ENCODE measurements at regions not wholly inside any gene's neighbourhood (a gene's known extent, or its start where the extent isn't known, plus 50 kb on each side); places are given as distances from the start of the nearest gene placed in this dataset.

- no peak for ATAC-seq
Observed at GRCh38 chr20:54272901-54273488, 65.1 kb downstream of the PFDN4 start.

- no peak for ATAC-seq
Observed at GRCh38 chr20:54275359-54276111, 67.6 kb downstream of the PFDN4 start.

- ATAC-seq: peak in 1 of 2 donors; percentile 13
Observed at GRCh38 chr20:54276577-54277169, 68.8 kb downstream of the PFDN4 start.

GRCh38 chr20:54278262-54278661, 70.4 kb downstream of the PFDN4 start:
- ATAC-seq: no peak

GRCh38 chr20:54282625-54283024, 74.7 kb downstream of the PFDN4 start:
- ATAC-seq: no peak

- ATAC-seq: no peak
Observed at GRCh38 chr20:54283253-54283652, 75.4 kb downstream of the PFDN4 start.

- peak; percentile 70 to 82 for ATAC-seq
Observed at GRCh38 chr20:54284928-54285704, 77.2 kb downstream of the PFDN4 start.

- no peak for ATAC-seq
Observed at GRCh38 chr20:54290636-54291035, 82.7 kb downstream of the PFDN4 start.

GRCh38 chr20:54291339-54292010, 83.6 kb downstream of the PFDN4 start:
- no peak for ATAC-seq

- ATAC-seq: no peak
Observed at GRCh38 chr20:54292185-54292584, 84.3 kb downstream of the PFDN4 start.

GRCh38 chr20:54293526-54293925, 85.6 kb downstream of the PFDN4 start:
- no peak for ATAC-seq

- no peak for ATAC-seq
Observed at GRCh38 chr20:54294094-54294493, 86.2 kb downstream of the PFDN4 start.

- no peak for ATAC-seq
Observed at GRCh38 chr20:54295686-54296085, 87.8 kb downstream of the PFDN4 start.

GRCh38 chr20:54305421-54305820, 97.5 kb downstream of the PFDN4 start:
- no peak for ATAC-seq

GRCh38 chr20:54306985-54307710, 99.3 kb downstream of the PFDN4 start:
- ATAC-seq: no peak

- no peak for ATAC-seq
Observed at GRCh38 chr20:54308804-54309203, 100.9 kb downstream of the PFDN4 start.

- no peak for ATAC-seq
Observed at GRCh38 chr20:54318892-54319291, 111.0 kb downstream of the PFDN4 start.

- peak; percentile 32 to 52 for ATAC-seq
Observed at GRCh38 chr20:54320148-54320607, 112.3 kb downstream of the PFDN4 start.

GRCh38 chr20:54321352-54322087, 113.6 kb downstream of the PFDN4 start:
- ATAC-seq: no peak

- ATAC-seq: no peak
Observed at GRCh38 chr20:54323227-54323734, 115.4 kb downstream of the PFDN4 start.

GRCh38 chr20:54324041-54324440, 116.2 kb downstream of the PFDN4 start:
- ATAC-seq: no peak
